Panc1 (cell line): ENCODE measurements at regions not wholly inside any gene's neighbourhood (a gene's known extent, or its start where the extent isn't known, plus 50 kb on each side); places are given as distances from the start of the nearest gene placed in this dataset.

Source experiments
- ATAC-seq: fragments of 200-7000 bp; cut with Tn5 transposase; 2 replicates; pipeline ENCODE4 v1.9.1; 2020; ENCODE audit warnings: mild to moderate bottlenecking, moderate library complexity
- BruUV-seq: library from RNA; stranded (reverse); fragments of 400-500 nt; replicated peaks from 2 replicates; lab custom pipeline; 2021; lab: Mats Ljungman, UMichigan
- CTCF ChIA-PET: fragments of 300-600 bp; sonication (Branson Sonifier 250); formaldehyde crosslinking; loops from one replicate; lab custom pipeline; 2022; ENCODE audit warnings: antibody characterized with exemption; lab: Charles Lee
- POLR2A ChIA-PET: fragments of 300-600 bp; sonication (Branson Sonifier 250); formaldehyde crosslinking; loops from one replicate; lab custom pipeline; 2022; ENCODE audit warnings: antibody characterized with exemption; lab: Charles Lee
- DNase-seq: peaks from one replicate; pipeline ENCODE4 v3.0.0-alpha.2; 2010; ENCODE audit warnings: low read depth, low spot score
- H3K27ac ChIP-seq: 2 replicates; pipeline ENCODE4 v1.5.1; 2011; ENCODE audit warnings: mild to moderate bottlenecking, low read length, inconsistent platforms
- H3K27me3 ChIP-seq: fragments of 200-500 bp; sonication (Bioruptor generic); 2 replicates; pipeline ENCODE4 v1.6.0; 2014; ENCODE audit warnings: low read length, inconsistent platforms; ENCODE audit not compliant: control insufficient read depth, insufficient read depth
- H3K36me3 ChIP-seq: fragments of 200-500 bp; sonication (Bioruptor generic); 2 replicates; pipeline ENCODE4 v1.5.1; 2014; ENCODE audit warnings: inconsistent platforms, mild to moderate bottlenecking, low read length, moderate library complexity; ENCODE audit not compliant: control insufficient read depth, insufficient read depth
- H3K4me1 ChIP-seq: 2 replicates; pipeline ENCODE4 v1.5.1; 2011; ENCODE audit warnings: inconsistent platforms, mild to moderate bottlenecking, low read length, moderate library complexity; ENCODE audit not compliant: control insufficient read depth, insufficient read depth
- H3K4me3 ChIP-seq, 2 experiments: 2 replicates each; pipeline ENCODE4 v1.5.1; 2011 to 2012; ENCODE audit warnings: low read depth in 2 of 2, low read length in 2 of 2, mild to moderate bottlenecking in 2 of 2, inconsistent platforms in 1 of 2, moderate library complexity in 1 of 2
- H3K9me3 ChIP-seq: fragments of 200-500 bp; sonication (Bioruptor generic); 2 replicates; pipeline ENCODE4 v1.5.1; 2014; ENCODE audit warnings: low read depth, mild to moderate bottlenecking, inconsistent platforms, low read length, moderate library complexity; ENCODE audit not compliant: control insufficient read depth, insufficient read depth
- POLR2AphosphoS5 ChIP-seq: IDR thresholded peaks from 2 replicates; pipeline ENCODE4 v1.6.1; 2012; ENCODE audit warnings: mild to moderate bottlenecking, low read depth, low read length, moderate library complexity
- SIN3A ChIP-seq: IDR thresholded peaks from 2 replicates; pipeline ENCODE4 v1.6.1; 2012; ENCODE audit warnings: low read depth, mild to moderate bottlenecking, low read length, moderate library complexity, borderline replicate concordance; ENCODE audit not compliant: insufficient read depth
- TCF7L2 ChIP-seq: IDR thresholded peaks from 2 replicates; pipeline ENCODE4 v1.6.1; 2011; ENCODE audit warnings: mild to moderate bottlenecking, low read depth, low read length, inconsistent platforms
- in situ Hi-C: cut with HindIII; loops from 2 replicates; pipeline ENCODE4 v1.10.0; 2016; ENCODE audit warnings: low sequenced_read_pairs, low pct_unique_long_range_greater_than_20kb
- intact Hi-C: fragments of 100-400 bp; cut with micrococcal nuclease; formaldehyde crosslinking; loops from one replicate; pipeline ENCODE4 v1.10.0; 2022; ENCODE audit not compliant: unreplicated experiment
- TF ChIP-seq, protein P1 (sequence below): fragments of 450-650 bp; IDR thresholded peaks from 2 replicates; pipeline ENCODE4 v1.5.1; 2017; ENCODE audit warnings: mild to moderate bottlenecking
- TF ChIP-seq, protein P2 (sequence below), 2 experiments: IDR thresholded peaks; 2 replicates each; pipeline ENCODE4 v1.6.1; 2011 to 2012; ENCODE audit warnings: low read depth in 2 of 2, control low read depth in 1 of 2, low read length in 1 of 2, mild to moderate bottlenecking in 1 of 2, moderate library complexity in 1 of 2; ENCODE audit not compliant: insufficient read depth in 1 of 2

DNA sequence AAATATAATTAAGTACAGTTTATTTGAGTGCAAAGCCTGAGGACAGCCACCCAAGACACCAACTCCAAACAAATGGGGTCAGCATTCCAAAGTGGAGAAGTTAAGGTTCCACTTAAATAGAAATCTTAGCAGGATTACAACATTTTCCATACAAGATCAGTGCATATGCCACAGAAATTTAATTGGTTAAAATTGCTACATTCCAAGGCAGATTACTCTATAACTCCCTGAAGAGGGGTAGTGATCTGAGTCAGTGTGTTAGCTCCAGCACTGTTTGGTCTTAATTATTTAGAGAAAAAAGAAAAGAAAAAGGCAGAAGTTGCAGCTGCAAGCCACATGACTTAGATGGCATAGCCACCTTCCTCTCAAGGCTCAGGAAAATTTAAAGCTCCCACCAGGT is 297.5 kb downstream of the HHIPL2 start:
- no TSS peak for BruUV-seq
- in situ Hi-C loops (no loop called here), intact Hi-C loops (no loop called here)
- DNase-seq (no peak), ATAC-seq (no peak)
- POLR2A ChIA-PET = no interaction called here
- H3K9me3 ChIP-seq = no peaks in the 10 kb centered on the region
- no peaks in the 10 kb centered on the region for H3K36me3 ChIP-seq
- no peak overlapping the region for H3K27ac ChIP-seq
- CTCF ChIA-PET = no interaction called here
- H3K4me3 ChIP-seq = no peak overlapping the region
- no peaks in the 10 kb centered on the region for H3K27me3 ChIP-seq
- TF ChIP-seq POLR2AphosphoS5 (no peak), SIN3A (no peak)
- no peaks in the 10 kb centered on the region for H3K4me1 ChIP-seq

DNA sequence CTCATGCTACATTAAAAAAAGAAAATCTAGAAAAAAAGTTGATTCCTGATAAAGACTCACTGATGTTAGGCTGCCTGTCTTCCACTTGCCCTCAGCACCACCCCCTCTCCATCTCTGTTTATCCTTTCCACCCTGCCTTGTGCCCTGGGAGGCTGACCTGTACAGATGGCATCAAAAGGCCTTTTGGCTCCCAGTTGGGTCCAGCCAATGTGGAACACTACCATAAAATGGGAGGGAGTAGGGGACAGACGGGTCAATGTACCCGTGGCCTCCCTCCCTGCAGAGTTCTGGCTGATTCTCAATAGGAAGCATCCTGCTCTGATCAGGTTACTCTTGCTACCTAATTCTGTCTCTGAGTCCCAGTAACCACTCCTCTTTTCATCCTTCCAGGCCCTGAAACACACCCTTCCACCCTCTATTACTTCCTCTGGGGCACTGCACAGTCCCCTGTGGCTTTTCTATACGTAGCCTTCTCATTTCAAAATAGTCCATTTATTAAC is 300.0 kb downstream of the HHIPL2 start:
- DNase-seq = no peak
- H3K36me3 ChIP-seq = no peaks in the 10 kb centered on the region
- intact Hi-C loops (no loop called here), in situ Hi-C loops (no loop called here)
- no peaks in the 10 kb centered on the region for H3K4me1 ChIP-seq
- H3K27ac ChIP-seq = no peak overlapping the region
- ChIA-PET CTCF (no interaction called here), POLR2A (no interaction called here)
- no peak for TF ChIP-seq TCF7L2
- TF ChIP-seq, protein P1, sequence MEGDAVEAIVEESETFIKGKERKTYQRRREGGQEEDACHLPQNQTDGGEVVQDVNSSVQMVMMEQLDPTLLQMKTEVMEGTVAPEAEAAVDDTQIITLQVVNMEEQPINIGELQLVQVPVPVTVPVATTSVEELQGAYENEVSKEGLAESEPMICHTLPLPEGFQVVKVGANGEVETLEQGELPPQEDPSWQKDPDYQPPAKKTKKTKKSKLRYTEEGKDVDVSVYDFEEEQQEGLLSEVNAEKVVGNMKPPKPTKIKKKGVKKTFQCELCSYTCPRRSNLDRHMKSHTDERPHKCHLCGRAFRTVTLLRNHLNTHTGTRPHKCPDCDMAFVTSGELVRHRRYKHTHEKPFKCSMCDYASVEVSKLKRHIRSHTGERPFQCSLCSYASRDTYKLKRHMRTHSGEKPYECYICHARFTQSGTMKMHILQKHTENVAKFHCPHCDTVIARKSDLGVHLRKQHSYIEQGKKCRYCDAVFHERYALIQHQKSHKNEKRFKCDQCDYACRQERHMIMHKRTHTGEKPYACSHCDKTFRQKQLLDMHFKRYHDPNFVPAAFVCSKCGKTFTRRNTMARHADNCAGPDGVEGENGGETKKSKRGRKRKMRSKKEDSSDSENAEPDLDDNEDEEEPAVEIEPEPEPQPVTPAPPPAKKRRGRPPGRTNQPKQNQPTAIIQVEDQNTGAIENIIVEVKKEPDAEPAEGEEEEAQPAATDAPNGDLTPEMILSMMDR = no peak
- no peak for TF ChIP-seq SIN3A
- no peaks in the 10 kb centered on the region for H3K9me3 ChIP-seq
- no peak for ATAC-seq
- H3K27me3 ChIP-seq = no peaks in the 10 kb centered on the region
- no TSS peak for BruUV-seq
- H3K4me3 ChIP-seq = no peak overlapping the region

DNA sequence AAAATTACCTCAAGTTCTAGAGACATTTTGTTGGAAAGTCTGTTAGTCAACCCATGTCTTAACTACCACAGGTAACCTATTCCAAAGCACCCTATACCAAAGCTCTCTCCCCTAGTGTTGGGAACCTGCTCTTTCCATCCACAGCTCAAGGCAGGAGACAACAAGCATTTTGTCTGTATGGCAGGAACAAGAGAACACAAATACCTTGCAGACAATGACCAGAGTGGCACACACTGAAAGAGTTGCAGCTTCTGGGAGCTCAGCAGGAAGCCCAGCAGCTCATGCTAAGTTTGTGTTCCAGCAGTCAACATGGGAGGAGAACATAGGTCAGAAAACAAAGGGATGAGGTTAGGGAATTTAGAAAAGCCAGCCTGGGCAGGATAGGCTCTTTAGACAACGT is 300.8 kb downstream of the HHIPL2 start:
- Histone ChIP-seq H3K9me3 (no peaks in the 10 kb centered on the region), H3K4me1 (no peaks in the 10 kb centered on the region), H3K27ac (no peak overlapping the region), H3K4me3 (no peak overlapping the region), H3K27me3 (no peaks in the 10 kb centered on the region), H3K36me3 (no peaks in the 10 kb centered on the region)
- TF ChIP-seq, protein P2, sequence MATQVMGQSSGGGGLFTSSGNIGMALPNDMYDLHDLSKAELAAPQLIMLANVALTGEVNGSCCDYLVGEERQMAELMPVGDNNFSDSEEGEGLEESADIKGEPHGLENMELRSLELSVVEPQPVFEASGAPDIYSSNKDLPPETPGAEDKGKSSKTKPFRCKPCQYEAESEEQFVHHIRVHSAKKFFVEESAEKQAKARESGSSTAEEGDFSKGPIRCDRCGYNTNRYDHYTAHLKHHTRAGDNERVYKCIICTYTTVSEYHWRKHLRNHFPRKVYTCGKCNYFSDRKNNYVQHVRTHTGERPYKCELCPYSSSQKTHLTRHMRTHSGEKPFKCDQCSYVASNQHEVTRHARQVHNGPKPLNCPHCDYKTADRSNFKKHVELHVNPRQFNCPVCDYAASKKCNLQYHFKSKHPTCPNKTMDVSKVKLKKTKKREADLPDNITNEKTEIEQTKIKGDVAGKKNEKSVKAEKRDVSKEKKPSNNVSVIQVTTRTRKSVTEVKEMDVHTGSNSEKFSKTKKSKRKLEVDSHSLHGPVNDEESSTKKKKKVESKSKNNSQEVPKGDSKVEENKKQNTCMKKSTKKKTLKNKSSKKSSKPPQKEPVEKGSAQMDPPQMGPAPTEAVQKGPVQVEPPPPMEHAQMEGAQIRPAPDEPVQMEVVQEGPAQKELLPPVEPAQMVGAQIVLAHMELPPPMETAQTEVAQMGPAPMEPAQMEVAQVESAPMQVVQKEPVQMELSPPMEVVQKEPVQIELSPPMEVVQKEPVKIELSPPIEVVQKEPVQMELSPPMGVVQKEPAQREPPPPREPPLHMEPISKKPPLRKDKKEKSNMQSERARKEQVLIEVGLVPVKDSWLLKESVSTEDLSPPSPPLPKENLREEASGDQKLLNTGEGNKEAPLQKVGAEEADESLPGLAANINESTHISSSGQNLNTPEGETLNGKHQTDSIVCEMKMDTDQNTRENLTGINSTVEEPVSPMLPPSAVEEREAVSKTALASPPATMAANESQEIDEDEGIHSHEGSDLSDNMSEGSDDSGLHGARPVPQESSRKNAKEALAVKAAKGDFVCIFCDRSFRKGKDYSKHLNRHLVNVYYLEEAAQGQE (IDR thresholded peaks at IDR 0.05; ENCODE audit: insufficient read depth in 1 of 2, low read depth in 2 of 2, low read length in 1 of 2) = no peak
- no TSS peak for BruUV-seq
- intact Hi-C loops = no loop called here
- in situ Hi-C loops = no loop called here
- ChIA-PET POLR2A (no interaction called here), CTCF (no interaction called here)
- ATAC-seq (no peak), DNase-seq (no peak)
